GM06990 (cell line): ENCODE measurements at regions not wholly inside any gene's neighbourhood (a gene's known extent, or its start where the extent isn't known, plus 50 kb on each side); places are given as distances from the start of the nearest gene placed in this dataset.

ENCODE experiments used
- DNase-seq: peaks from one replicate; pipeline ENCODE4 v3.0.0-alpha.2; 2011; ENCODE audit not compliant: insufficient read length; ENCODE audit errors: extremely low read depth
- H3K27me3 ChIP-seq: replicated peaks from 2 replicates; pipeline ENCODE4 v1.6.0; 2011; ENCODE audit warnings: low read length; ENCODE audit not compliant: control insufficient read depth, insufficient read depth
- H3K36me3 ChIP-seq: 2 replicates; pipeline ENCODE4 v1.5.1; 2011; ENCODE audit warnings: low read length; ENCODE audit not compliant: control insufficient read depth, insufficient read depth
- H3K4me3 ChIP-seq: replicated peaks from 2 replicates; pipeline ENCODE4 v1.5.1; 2011; ENCODE audit warnings: low read depth, mild to moderate bottlenecking, control low read depth, low read length
- CTCF ChIP-seq: IDR thresholded peaks from 2 replicates; pipeline ENCODE4 v1.5.1; 2011; ENCODE audit warnings: low read length, control low read depth, mild to moderate bottlenecking, inconsistent platforms; ENCODE audit not compliant: insufficient read depth, poor library complexity, severe bottlenecking

- H3K36me3 ChIP-seq: no peaks in the 10 kb centered on the region
- no peak overlapping the region for H3K4me3 ChIP-seq
- no peak for TF ChIP-seq CTCF
- H3K27me3 ChIP-seq: no peaks in the 10 kb centered on the region
- DNase-seq: no peak
Observed at GRCh38 chr21:15333136-15333710, 268.4 kb upstream of the NRIP1 start.

GRCh38 chr21:15333951-15334350 is 269.2 kb upstream of the NRIP1 start:
- no peak for TF ChIP-seq CTCF
- no peak overlapping the region for H3K4me3 ChIP-seq
- DNase-seq: no peak
- H3K36me3 ChIP-seq: no peaks in the 10 kb centered on the region
- H3K27me3 ChIP-seq: no peaks in the 10 kb centered on the region

GRCh38 chr21:15343066-15343465 is 278.3 kb upstream of the NRIP1 start:
- TF ChIP-seq CTCF: no peak
- Histone ChIP-seq H3K36me3 (no peaks in the 10 kb centered on the region), H3K4me3 (no peak overlapping the region), H3K27me3 (no peaks in the 10 kb centered on the region)
- DNase-seq: no peak

GRCh38 chr21:15352009-15352408 is 287.2 kb upstream of the NRIP1 start:
- Histone ChIP-seq H3K36me3 (no peaks in the 10 kb centered on the region), H3K4me3 (no peak overlapping the region), H3K27me3 (no peaks in the 10 kb centered on the region; the same call in 1 of the 2 replicates)
- TF ChIP-seq CTCF: no peak
- DNase-seq: no peak

- Histone ChIP-seq H3K4me3 (no peak overlapping the region), H3K36me3 (no peaks in the 10 kb centered on the region), H3K27me3 (no peaks in the 10 kb centered on the region; the same call in 1 of the 2 replicates)
- TF ChIP-seq CTCF: no peak
- DNase-seq: no peak
Observed at GRCh38 chr21:15353546-15353945, 288.7 kb upstream of the NRIP1 start.

- no peaks in the 10 kb centered on the region; the same call in 1 of the 2 replicates for H3K27me3 ChIP-seq
- no peak for DNase-seq
- no peak for TF ChIP-seq CTCF
- no peak overlapping the region for H3K4me3 ChIP-seq
- no peaks in the 10 kb centered on the region for H3K36me3 ChIP-seq
Observed at GRCh38 chr21:15354516-15354915, 289.7 kb upstream of the NRIP1 start.
